ENCODE measurements at regions not wholly inside any gene's neighbourhood (a gene's known extent, or its start where the extent isn't known, plus 50 kb on each side); places are given as distances from the start of the nearest gene placed in this dataset.

GRCh38 chr2:136557203-136557602 is 208.1 kb upstream of the THSD7B start:
- no peak for DNase-seq

- DNase-seq = no peak
These were observed 215.2 kb upstream of the THSD7B start for GRCh38 chr2:136550181-136550580.

GRCh38 chr2:136539355-136539754 is 226.0 kb upstream of the THSD7B start:
- no peak for DNase-seq

- no peak for DNase-seq
These were observed 226.9 kb upstream of the THSD7B start for GRCh38 chr2:136538489-136538888.

- DNase-seq = no peak
These were observed 230.5 kb upstream of the THSD7B start for GRCh38 chr2:136534811-136535210.

GRCh38 chr2:136532171-136532570 is 233.2 kb upstream of the THSD7B start:
- no peak for DNase-seq

GRCh38 chr2:136531731-136532130 is 233.6 kb upstream of the THSD7B start:
- DNase-seq = no peak

GRCh38 chr2:136530146-136530545 is 235.2 kb upstream of the THSD7B start:
- no peak for DNase-seq

GRCh38 chr2:136527560-136527959 is 237.8 kb upstream of the THSD7B start:
- DNase-seq = no peak

- DNase-seq = no peak
These were observed 242.6 kb upstream of the THSD7B start for GRCh38 chr2:136522724-136523123.

GRCh38 chr2:136517716-136518115 is 247.6 kb upstream of the THSD7B start:
- no peak for DNase-seq

GRCh38 chr2:136510244-136510643 is 255.1 kb upstream of the THSD7B start:
- no peak for DNase-seq

- no peak for DNase-seq
These were observed 259.9 kb upstream of the THSD7B start for GRCh38 chr2:136505462-136505861.

GRCh38 chr2:136502660-136503059 is 262.7 kb upstream of the THSD7B start:
- no peak for DNase-seq

- no peak for DNase-seq
These were observed 267.6 kb upstream of the THSD7B start for GRCh38 chr2:136497709-136498108.

GRCh38 chr2:136496966-136497365 is 268.4 kb upstream of the THSD7B start:
- DNase-seq = no peak

GRCh38 chr2:136495636-136496035 is 269.7 kb upstream of the THSD7B start:
- no peak for DNase-seq

- no peak for DNase-seq
These were observed 272.4 kb upstream of the THSD7B start for GRCh38 chr2:136492901-136493300.

- DNase-seq = no peak
These were observed 275.2 kb upstream of the THSD7B start for GRCh38 chr2:136490100-136490499.

GRCh38 chr2:136487421-136487820 is 277.9 kb upstream of the THSD7B start:
- no peak for DNase-seq

GRCh38 chr2:136486115-136486514 is 279.2 kb upstream of the THSD7B start:
- DNase-seq = no peak

GRCh38 chr2:136482966-136483365 is 282.4 kb upstream of the THSD7B start:
- DNase-seq = no peak

GRCh38 chr2:136482006-136482405 is 283.3 kb upstream of the THSD7B start:
- DNase-seq = no peak

- DNase-seq = no peak
These were observed 285.6 kb upstream of the THSD7B start for GRCh38 chr2:136479696-136480095.

GRCh38 chr2:136468799-136469369 is 296.5 kb upstream of the THSD7B start:
- no peak for DNase-seq

- DNase-seq = no peak
These were observed 312.8 kb upstream of the THSD7B start for GRCh38 chr2:136452528-136452927.

Measured in activated gamma-delta T cell treated with Interleukin-2 at 50 U/mL for 16 hours (primary cell).